Heart left ventricle (tissue), 13 donors: ENCODE measurements at regions not wholly inside any gene's neighbourhood (a gene's known extent, or its start where the extent isn't known, plus 50 kb on each side); places are given as distances from the start of the nearest gene placed in this dataset.

ENCODE experiments used
- POLR2A ChIP-seq, 2 donors: fragments of 450-650 bp; IDR thresholded peaks; one replicate each; pipeline ENCODE4 v1.6.1; 2017; ENCODE audit warnings: antibody characterized with exemption in 2 of 2, mild to moderate bottlenecking in 2 of 2, moderate library complexity in 2 of 2
- TF ChIP-seq, protein P1 (sequence below), 12 donors: fragments of 200-600 bp; sonication (generic) in 4 of 12; IDR thresholded peaks; one replicate each; pipeline versions ENCODE4 v1.5.0 to v1.8.0; 2018 to 2022; ENCODE audit warnings: antibody characterized with exemption in 12 of 12, mild to moderate bottlenecking in 5 of 12
- donor health status: ischemic (EF 13 %, LVEDD 7.1; RV severe dilation, severe dysfunction).
- donor health status: DM: no; HTN: yes; CAD: no.
- donor health status: DM: no; HTN: no; CAD: no.
- donor health status: ischemic (EF 25% LVEDD 6.9; RV normal size, moderate dysfunction).
- donor health status: ischemic (EF 25% LVEDD 5.7; RV mildly dilated, moderate dysfunction).
- donor health status: ischemic (EF 35%, LVEDD 5.7; RV mildly dilated, moderate dysfunction).
- donor health status: nonischemic (EF 11% LVEDD 7.7; RV severe dilation, severe dysfunction).
- donor health status: DM: yes; HTN: yes; CAD: no.
- donor health status: PGD.
- donor health status: ischemic (EF 29% LVEDD 5.4; RV normal size, mild dysfunction).
- donor health status: nonischemic (EF 23%, LVEDD 6.1; RV moderate dilation, normal function).

DNA sequence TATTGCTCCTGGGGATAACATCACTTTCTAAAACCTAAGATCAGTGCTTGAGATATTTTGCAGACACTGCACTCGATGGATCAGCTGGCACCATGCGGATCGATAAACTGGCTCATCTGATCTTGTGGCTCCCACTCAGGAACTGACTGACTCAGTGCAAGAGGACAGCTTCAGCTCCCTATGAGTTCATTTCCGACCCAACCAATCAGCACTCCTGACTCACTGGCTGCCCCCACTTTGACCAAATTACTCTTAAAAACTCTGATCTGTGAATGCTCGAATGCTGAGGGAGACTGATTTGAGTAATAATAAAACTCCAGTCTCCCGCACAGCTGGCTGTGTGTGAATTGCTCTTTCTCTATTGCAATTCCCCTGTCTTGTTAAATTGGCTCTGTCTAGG, 110.1 kb downstream of the ANAPC4 start:
- TF ChIP-seq, protein P1, sequence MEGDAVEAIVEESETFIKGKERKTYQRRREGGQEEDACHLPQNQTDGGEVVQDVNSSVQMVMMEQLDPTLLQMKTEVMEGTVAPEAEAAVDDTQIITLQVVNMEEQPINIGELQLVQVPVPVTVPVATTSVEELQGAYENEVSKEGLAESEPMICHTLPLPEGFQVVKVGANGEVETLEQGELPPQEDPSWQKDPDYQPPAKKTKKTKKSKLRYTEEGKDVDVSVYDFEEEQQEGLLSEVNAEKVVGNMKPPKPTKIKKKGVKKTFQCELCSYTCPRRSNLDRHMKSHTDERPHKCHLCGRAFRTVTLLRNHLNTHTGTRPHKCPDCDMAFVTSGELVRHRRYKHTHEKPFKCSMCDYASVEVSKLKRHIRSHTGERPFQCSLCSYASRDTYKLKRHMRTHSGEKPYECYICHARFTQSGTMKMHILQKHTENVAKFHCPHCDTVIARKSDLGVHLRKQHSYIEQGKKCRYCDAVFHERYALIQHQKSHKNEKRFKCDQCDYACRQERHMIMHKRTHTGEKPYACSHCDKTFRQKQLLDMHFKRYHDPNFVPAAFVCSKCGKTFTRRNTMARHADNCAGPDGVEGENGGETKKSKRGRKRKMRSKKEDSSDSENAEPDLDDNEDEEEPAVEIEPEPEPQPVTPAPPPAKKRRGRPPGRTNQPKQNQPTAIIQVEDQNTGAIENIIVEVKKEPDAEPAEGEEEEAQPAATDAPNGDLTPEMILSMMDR (IDR thresholded peaks at IDR 0.05), result no peak
- no peak for TF ChIP-seq POLR2A (IDR thresholded peaks at IDR 0.05)
